Large intestine (tissue), 3 donors: ENCODE measurements at regions not wholly inside any gene's neighbourhood (a gene's known extent, or its start where the extent isn't known, plus 50 kb on each side); places are given as distances from the start of the nearest gene placed in this dataset.
"Not testable (repeated sequence)": the region's sequence is repeated elsewhere in the genome, so short reads cannot be mapped to it uniquely, and the experiment has no call there.

Experiments used
- DNase-seq, 2 donors: peaks; one replicate each; pipeline versions ENCODE4 v3.0.0 to v3.0.0-alpha.2; 2013
- H3K27ac ChIP-seq: one replicate; pipeline ENCODE4 v1.5.1; 2013; ENCODE audit warnings: low read length
- H3K27me3 ChIP-seq: 2 replicates; pipeline ENCODE4 v1.6.1; 2013; ENCODE audit warnings: low read length; ENCODE audit not compliant: control insufficient read depth, insufficient read depth
- H3K36me3 ChIP-seq: 2 replicates; pipeline ENCODE4 v1.6.1; 2013; ENCODE audit warnings: low read length; ENCODE audit not compliant: control insufficient read depth, insufficient read depth
- H3K4me1 ChIP-seq: one replicate; pipeline ENCODE4 v1.6.1; 2013; ENCODE audit warnings: low read length; ENCODE audit not compliant: control insufficient read depth, insufficient read depth
- H3K4me3 ChIP-seq: one replicate; pipeline ENCODE4 v1.5.1; 2013; ENCODE audit warnings: low read length
- H3K9me3 ChIP-seq: one replicate; pipeline ENCODE4 v1.6.1; 2013; ENCODE audit warnings: mild to moderate bottlenecking, low read depth, low read length, moderate library complexity; ENCODE audit not compliant: control insufficient read depth
- WGBS: methylation state at CpG from one replicate; pipeline ENCODE4 v1.1.5; 2013; ENCODE audit warnings: low lambda C conversion rate; ENCODE audit not compliant: insufficient coverage; 5-methylcytosine and 5-hydroxymethylcytosine counted together

- DNase-seq, result no peak
- no CpG with 5 or more reads among the region's 7 CpGs for WGBS
- Histone ChIP-seq H3K27ac (no peak overlapping the region), H3K4me1 (no peaks in the 10 kb centered on the region), H3K9me3 (no peaks in the 10 kb centered on the region), H3K27me3 (no peaks in the 10 kb centered on the region), H3K4me3 (no peak overlapping the region), H3K36me3 (no peaks in the 10 kb centered on the region)
Measured at GRCh38 chr7:66517212-66517909, 111.3 kb upstream of the KCTD7 start.

- Histone ChIP-seq H3K27ac (no peak overlapping the region), H3K27me3 (no peaks in the 10 kb centered on the region), H3K4me1 (no peaks in the 10 kb centered on the region), H3K4me3 (no peak overlapping the region), H3K36me3 (no peaks in the 10 kb centered on the region), H3K9me3 (no peaks in the 10 kb centered on the region)
- no CpG with 5 or more reads among the region's 14 CpGs for WGBS
- no peak for DNase-seq
Measured at GRCh38 chr7:66518151-66518691, 110.5 kb upstream of the KCTD7 start.

GRCh38 chr7:66521675-66522074 lies 107.0 kb upstream of the KCTD7 start:
- Histone ChIP-seq H3K9me3 (no peaks in the 10 kb centered on the region), H3K36me3 (no peaks in the 10 kb centered on the region), H3K4me1 (no peaks in the 10 kb centered on the region), H3K27ac (no peak overlapping the region), H3K4me3 (no peak overlapping the region), H3K27me3 (no peaks in the 10 kb centered on the region)
- 92% methylated on average over 2 of the region's 4 CpGs for WGBS
- no peak for DNase-seq

GRCh38 chr7:66522518-66522917 lies 106.2 kb upstream of the KCTD7 start:
- H3K27ac ChIP-seq, result no peak overlapping the region
- H3K4me3 ChIP-seq, result no peak overlapping the region
- no peaks in the 10 kb centered on the region for H3K36me3 ChIP-seq
- no CpG with 5 or more reads among the region's 3 CpGs for WGBS
- no peaks in the 10 kb centered on the region for H3K4me1 ChIP-seq
- no peaks in the 10 kb centered on the region for H3K27me3 ChIP-seq
- no peak for DNase-seq
- no peaks in the 10 kb centered on the region for H3K9me3 ChIP-seq

GRCh38 chr7:66523409-66523808 lies 105.3 kb upstream of the KCTD7 start:
- WGBS, result no CpG with 5 or more reads among the region's 6 CpGs
- H3K4me3 ChIP-seq, result no peak overlapping the region
- no peaks in the 10 kb centered on the region for H3K36me3 ChIP-seq
- no peak overlapping the region for H3K27ac ChIP-seq
- no peaks in the 10 kb centered on the region for H3K4me1 ChIP-seq
- no peak for DNase-seq
- no peaks in the 10 kb centered on the region for H3K27me3 ChIP-seq
- H3K9me3 ChIP-seq, result no peaks in the 10 kb centered on the region

GRCh38 chr7:66524738-66525137 lies 103.9 kb upstream of the KCTD7 start:
- H3K4me3 ChIP-seq, result no peak overlapping the region
- no peaks in the 10 kb centered on the region for H3K4me1 ChIP-seq
- DNase-seq, result no peak
- peaks cover 4% of the 10 kb centered on the region for H3K36me3 ChIP-seq
- no peaks in the 10 kb centered on the region for H3K9me3 ChIP-seq
- no CpG with 5 or more reads among the region's 5 CpGs for WGBS
- H3K27me3 ChIP-seq, result no peaks in the 10 kb centered on the region
- H3K27ac ChIP-seq, result no peak overlapping the region

GRCh38 chr7:66526782-66527181 lies 101.9 kb upstream of the KCTD7 start:
- DNase-seq, H3K9me3 ChIP-seq, H3K4me1 ChIP-seq, H3K27ac ChIP-seq, H3K27me3 ChIP-seq, H3K4me3 ChIP-seq: not testable (repeated sequence)
- WGBS, result no CpG with 5 or more reads among the region's 4 CpGs
- H3K36me3 ChIP-seq, result peaks cover 11% of the 10 kb centered on the region

GRCh38 chr7:66528652-66529051 lies 100.0 kb upstream of the KCTD7 start:
- H3K27ac ChIP-seq, result no peak overlapping the region
- peaks cover 11% of the 10 kb centered on the region for H3K36me3 ChIP-seq
- no peak for DNase-seq
- H3K9me3 ChIP-seq, result no peaks in the 10 kb centered on the region
- no CpG with 5 or more reads among the region's 3 CpGs for WGBS
- H3K27me3 ChIP-seq, result no peaks in the 10 kb centered on the region
- no peak overlapping the region for H3K4me3 ChIP-seq
- no peaks in the 10 kb centered on the region for H3K4me1 ChIP-seq

GRCh38 chr7:66529883-66530610 lies 98.6 kb upstream of the KCTD7 start:
- no peak for DNase-seq
- WGBS, result 100% methylated on average over 1 of the region's 16 CpGs
- no peak overlapping the region for H3K27ac ChIP-seq

GRCh38 chr7:66535414-66536329 lies 93.0 kb upstream of the KCTD7 start:
- no CpG with 5 or more reads among the region's 15 CpGs for WGBS
- no peak overlapping the region for H3K4me3 ChIP-seq
- peak; percentile 57 to 81 for DNase-seq

More at GRCh38 chr7:66529883-66530610, 98.6 kb upstream of the KCTD7 start:
- peaks cover 11% of the 10 kb centered on the region for H3K36me3 ChIP-seq
- no peaks in the 10 kb centered on the region for H3K9me3 ChIP-seq
- H3K4me3 ChIP-seq, result no peak overlapping the region
- H3K4me1 ChIP-seq, result no peaks in the 10 kb centered on the region
- H3K27me3 ChIP-seq, result no peaks in the 10 kb centered on the region

More at GRCh38 chr7:66535414-66536329, 93.0 kb upstream of the KCTD7 start:
- Histone ChIP-seq H3K27me3 (no peaks in the 10 kb centered on the region), H3K9me3 (no peaks in the 10 kb centered on the region), H3K4me1 (peaks cover 14% of the 10 kb centered on the region), H3K36me3 (peaks cover 9% of the 10 kb centered on the region), H3K27ac (peak overlapping the region; percentile 59)
